ENCODE measurements at regions not wholly inside any gene's neighbourhood (a gene's known extent, or its start where the extent isn't known, plus 50 kb on each side); places are given as distances from the start of the nearest gene placed in this dataset.

- no peak for TF ChIP-seq YY1 (IDR thresholded peaks at IDR 0.05; ENCODE audit: insufficient read depth, insufficient read length)
- TF ChIP-seq SUZ12 (IDR thresholded peaks at IDR 0.05; ENCODE audit: extremely low read depth, insufficient read depth, insufficient read length): no peak
Observed at GRCh38 chr2:17085546-17086202, 420.0 kb upstream of the CYRIA start.

Measured in NT2/D1 (cell line).